ENCODE measurements at regions not wholly inside any gene's neighbourhood (a gene's known extent, or its start where the extent isn't known, plus 50 kb on each side); places are given as distances from the start of the nearest gene placed in this dataset.
"Not testable (repeated sequence)": the region's sequence is repeated elsewhere in the genome, so short reads cannot be mapped to it uniquely, and the experiment has no call there.

GRCh38 chr4:183044924-183045640 lies 54.0 kb upstream of the WWC2 start:
- H3K4me3 ChIP-seq (ENCODE audit: low read depth, low read length); DNase-seq (ENCODE audit: low read depth): not testable (repeated sequence)

GRCh38 chr4:183038436-183038835 lies 60.6 kb upstream of the WWC2 start:
- H3K4me3 ChIP-seq (ENCODE audit: low read depth, low read length): no peak overlapping the region
- no peak for TF ChIP-seq CTCF (IDR thresholded peaks at IDR 0.05; ENCODE audit: insufficient read depth, low read depth, low read length, missing control alignments)
- DNase-seq (ENCODE audit: low read depth): no peak

- no peak for DNase-seq (ENCODE audit: low read depth)
- no peak overlapping the region for H3K4me3 ChIP-seq (ENCODE audit: low read depth, low read length)
- TF ChIP-seq CTCF (IDR thresholded peaks at IDR 0.05; ENCODE audit: insufficient read depth, low read depth, low read length, missing control alignments): no peak
Observed at GRCh38 chr4:183035726-183036415, 63.2 kb upstream of the WWC2 start.

- no peak overlapping the region for H3K4me3 ChIP-seq (ENCODE audit: low read depth, low read length)
- no peak for TF ChIP-seq CTCF (IDR thresholded peaks at IDR 0.05; ENCODE audit: insufficient read depth, low read depth, low read length, missing control alignments)
- DNase-seq (ENCODE audit: low read depth): no peak
Observed at GRCh38 chr4:183035256-183035655, 63.8 kb upstream of the WWC2 start.

GRCh38 chr4:183030823-183031222 lies 68.2 kb upstream of the WWC2 start:
- no peak for TF ChIP-seq CTCF (IDR thresholded peaks at IDR 0.05; ENCODE audit: insufficient read depth, low read depth, low read length, missing control alignments)
- DNase-seq (ENCODE audit: low read depth): no peak
- H3K4me3 ChIP-seq (ENCODE audit: low read depth, low read length): no peak overlapping the region

GRCh38 chr4:183030309-183030708 lies 68.7 kb upstream of the WWC2 start:
- no peak for TF ChIP-seq CTCF (IDR thresholded peaks at IDR 0.05; ENCODE audit: insufficient read depth, low read depth, low read length, missing control alignments)
- no peak overlapping the region for H3K4me3 ChIP-seq (ENCODE audit: low read depth, low read length)
- DNase-seq (ENCODE audit: low read depth): no peak

- TF ChIP-seq CTCF (IDR thresholded peaks at IDR 0.05; ENCODE audit: insufficient read depth, low read depth, low read length, missing control alignments): no peak
- no peak for DNase-seq (ENCODE audit: low read depth)
Observed at GRCh38 chr4:183029365-183029764, 69.7 kb upstream of the WWC2 start.

More at GRCh38 chr4:183029365-183029764, 69.7 kb upstream of the WWC2 start:
- no peak overlapping the region for H3K4me3 ChIP-seq (ENCODE audit: low read depth, low read length)

Measured in GM12865 (cell line).